Stimulated activated CD4-positive, alpha-beta T cell treated with anti-CD3 and anti-CD28 coated beads, Interleukin-12 subunit alpha, Interleukin-12 subunit beta, amount 100 ng/mL, for 4 hours (primary cell): ENCODE measurements at regions not wholly inside any gene's neighbourhood (a gene's known extent, or its start where the extent isn't known, plus 50 kb on each side); places are given as distances from the start of the nearest gene placed in this dataset.
"Not testable (repeated sequence)": the region's sequence is repeated elsewhere in the genome, so short reads cannot be mapped to it uniquely, and the experiment has no call there.

Experiments
- DNase-seq: peaks from one replicate; pipeline ENCODE4 v3.0.0-alpha.2; 2020

- DNase-seq = no peak
Measured at GRCh38 chr15:31221936-31222515, 104.6 kb upstream of the KLF13 start.

- DNase-seq = no peak
Measured at GRCh38 chr15:31222773-31223341, 103.8 kb upstream of the KLF13 start.

GRCh38 chr15:31223478-31224350, 102.9 kb upstream of the KLF13 start:
- no peak for DNase-seq

GRCh38 chr15:31224661-31225060, 102.0 kb upstream of the KLF13 start:
- not testable (repeated sequence) for DNase-seq

GRCh38 chr15:31225356-31225955, 101.2 kb upstream of the KLF13 start:
- DNase-seq = no peak

- DNase-seq = no peak
Measured at GRCh38 chr15:31226021-31226420, 100.6 kb upstream of the KLF13 start.

GRCh38 chr15:31227235-31227634, 99.4 kb upstream of the KLF13 start:
- no peak for DNase-seq

- no peak for DNase-seq
Measured at GRCh38 chr15:31228011-31228484, 98.6 kb upstream of the KLF13 start.

- no peak for DNase-seq
Measured at GRCh38 chr15:31228980-31229826, 97.4 kb upstream of the KLF13 start.

- no peak for DNase-seq
Measured at GRCh38 chr15:31230630-31231485, 95.8 kb upstream of the KLF13 start.

GRCh38 chr15:31234815-31235214, 91.8 kb upstream of the KLF13 start:
- DNase-seq = no peak

- no peak for DNase-seq
Measured at GRCh38 chr15:31235311-31236183, 91.1 kb upstream of the KLF13 start.

- no peak for DNase-seq
Measured at GRCh38 chr15:31236184-31237042, 90.2 kb upstream of the KLF13 start.

- DNase-seq = no peak
Measured at GRCh38 chr15:31237043-31237324, 89.7 kb upstream of the KLF13 start.

- no peak for DNase-seq
Measured at GRCh38 chr15:31238906-31239305, 87.7 kb upstream of the KLF13 start.

GRCh38 chr15:31239409-31239808, 87.2 kb upstream of the KLF13 start:
- DNase-seq = no peak

GRCh38 chr15:31241888-31242522, 84.6 kb upstream of the KLF13 start:
- DNase-seq = no peak

- no peak for DNase-seq
Measured at GRCh38 chr15:31243895-31244294, 82.7 kb upstream of the KLF13 start.

- DNase-seq = no peak
Measured at GRCh38 chr15:31245135-31245689, 81.4 kb upstream of the KLF13 start.
